ENCODE measurements at regions not wholly inside any gene's neighbourhood (a gene's known extent, or its start where the extent isn't known, plus 50 kb on each side); places are given as distances from the start of the nearest gene placed in this dataset.
A peak's percentile ranks its signal among the peaks of the same experiment; 100 is the strongest.

DNA sequence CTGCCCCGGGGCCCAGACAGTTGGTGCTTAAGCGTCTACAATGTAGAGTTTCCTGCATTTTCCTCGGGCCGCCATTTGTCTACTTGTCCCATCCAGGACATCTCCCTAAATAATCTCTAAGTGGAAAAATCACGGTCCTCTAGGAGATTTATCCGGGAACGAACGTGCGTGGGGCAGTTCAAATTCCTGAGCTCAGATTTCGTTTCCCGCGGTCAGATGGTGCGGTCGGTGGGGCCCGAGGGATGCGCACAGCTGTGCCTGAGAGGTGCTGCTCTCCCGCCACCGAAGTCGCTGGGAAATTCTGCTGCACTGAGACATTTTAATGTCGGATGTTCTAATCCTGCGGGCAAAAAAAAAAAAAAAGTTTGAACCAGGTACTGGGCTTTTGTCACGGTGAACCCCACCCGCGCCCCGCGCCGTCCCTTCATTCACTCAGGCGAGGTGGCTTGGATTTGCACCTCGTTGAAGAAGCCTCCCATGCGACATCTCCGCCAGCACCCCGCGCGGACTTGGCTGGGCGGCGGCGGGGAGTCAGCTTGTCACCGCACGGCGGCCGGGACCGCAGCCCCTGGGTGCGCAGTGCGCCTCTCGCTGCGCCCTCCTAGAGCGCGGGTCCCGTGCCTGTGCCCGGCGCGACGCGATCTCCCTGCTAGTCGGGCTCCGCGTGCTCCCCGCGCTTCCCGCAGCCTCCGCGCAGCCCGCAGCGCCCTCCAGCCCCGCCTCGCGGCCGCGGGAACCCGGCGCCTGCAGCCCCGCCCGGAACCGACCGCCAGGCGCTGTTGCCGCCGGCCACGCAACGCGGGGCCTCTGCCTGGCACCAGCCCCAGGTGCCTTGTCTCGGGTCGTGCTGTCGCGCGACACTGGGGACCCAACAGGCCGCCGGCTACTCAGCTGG is 191.9 kb upstream of the TCF4 start:
- 5 to 6% methylated on average over 11 to 30 of the region's 88 CpGs for WGBS, 2 donors
- H3K4me3 ChIP-seq = peak overlapping the region; percentile 48 to 75 (median 52)
- H3K36me3 ChIP-seq = no peaks in the 10 kb centered on the region
- intact Hi-C loops (cut with DNase I) = loop anchor here (10.0 kb wide), 1 partner anchor 365 kb away; no protein-coding TSS in a partner anchor
- no peaks in the 10 kb centered on the region for H3K9me3 ChIP-seq
- peak overlapping the region; percentile 50 to 78 (median 73) for H3K27ac ChIP-seq
- TF ChIP-seq CTCF (IDR thresholded peaks at IDR 0.05) (peak in 4 of 6 experiments; percentile 22 to 59 (median 31)), POLR2A (IDR thresholded peaks at IDR 0.05) (no peak)
- H3K4me1 ChIP-seq = peaks cover 0 to 33% (median 0%) of the 10 kb centered on the region in 3 donors
- no peak for DNase-seq
- H3K27me3 ChIP-seq = peaks cover 0 to 55% (median 0%) of the 10 kb centered on the region in 4 donors

DNA sequence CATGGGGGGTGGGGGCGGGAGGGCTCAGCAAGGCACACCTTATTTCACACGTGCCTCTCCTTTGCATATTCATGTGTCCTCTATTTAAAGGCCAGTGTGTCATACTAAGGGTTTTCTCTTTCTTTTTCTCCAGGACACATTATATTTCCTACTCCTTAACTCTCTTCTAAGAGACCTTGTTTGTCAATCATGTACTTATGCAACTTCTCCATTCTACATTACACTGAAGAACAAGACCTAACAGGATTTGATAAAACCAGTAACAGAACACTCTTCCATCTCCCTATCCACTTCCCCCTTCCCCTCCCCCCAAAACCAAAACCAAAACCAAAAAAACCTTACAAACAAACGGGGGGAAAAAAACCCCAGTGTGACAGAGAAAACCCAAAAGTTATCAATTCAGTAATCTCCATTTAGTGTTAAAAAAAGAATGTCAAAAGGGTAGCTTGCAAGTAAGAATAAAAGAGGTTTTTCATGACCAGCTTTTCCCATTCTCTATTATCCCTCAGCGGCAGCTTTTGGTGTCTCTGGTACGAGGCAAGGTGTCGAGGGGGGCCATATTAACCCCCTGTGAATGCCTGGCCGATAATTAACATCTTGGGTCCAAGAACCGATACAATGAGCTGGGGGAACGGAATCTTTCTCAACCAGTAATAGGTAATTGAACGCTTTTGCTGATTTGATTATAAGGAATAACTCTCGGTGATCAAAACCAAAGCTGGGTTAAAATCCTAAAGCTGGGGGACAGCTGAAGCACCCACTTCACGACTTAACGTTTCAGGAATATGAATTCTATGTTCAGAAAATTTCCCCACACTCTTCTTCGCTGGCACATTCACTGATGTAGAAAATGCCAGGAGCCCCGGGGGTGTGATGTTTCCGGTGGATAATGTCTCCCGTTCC is 191.0 kb upstream of the TCF4 start:
- peak overlapping the region; percentile 48 to 75 (median 52) for H3K4me3 ChIP-seq
- peaks cover 0 to 33% (median 0%) of the 10 kb centered on the region in 3 donors for H3K4me1 ChIP-seq
- intact Hi-C loops (cut with DNase I) = no loop called here
- no peak for DNase-seq
- H3K9me3 ChIP-seq = no peaks in the 10 kb centered on the region
- 17 to 24% methylated on average over 15 to 16 of the region's 17 CpGs for WGBS, 2 donors
- H3K27ac ChIP-seq = peak overlapping the region; percentile 6 to 78 (median 73)
- H3K27me3 ChIP-seq = peaks cover 0 to 47% (median 0%) of the 10 kb centered on the region in 4 donors
- no peaks in the 10 kb centered on the region for H3K36me3 ChIP-seq
- no peak for TF ChIP-seq POLR2A (IDR thresholded peaks at IDR 0.05)
- no peak for TF ChIP-seq CTCF (IDR thresholded peaks at IDR 0.05)

- 80 to 82% methylated on average over 5 of the region's 5 CpGs for WGBS, 2 donors
- Histone ChIP-seq H3K36me3 (no peaks in the 10 kb centered on the region), H3K9me3 (no peaks in the 10 kb centered on the region), H3K4me3 (no peak overlapping the region), H3K4me1 (peaks cover 0 to 33% (median 0%) of the 10 kb centered on the region in 3 donors), H3K27ac (no peak overlapping the region), H3K27me3 (peaks cover 0 to 42% (median 0%) of the 10 kb centered on the region in 4 donors)
- TF ChIP-seq POLR2A (IDR thresholded peaks at IDR 0.05) (no peak), CTCF (IDR thresholded peaks at IDR 0.05) (no peak)
- DNase-seq = no peak
- intact Hi-C loops (cut with DNase I) = no loop called here
Measured at GRCh38 chr18:55777666-55778304, 189.8 kb upstream of the TCF4 start.

GRCh38 chr18:55775972-55776371 is 188.0 kb upstream of the TCF4 start:
- Histone ChIP-seq H3K36me3 (no peaks in the 10 kb centered on the region), H3K27ac (no peak overlapping the region), H3K4me3 (no peak overlapping the region), H3K9me3 (no peaks in the 10 kb centered on the region), H3K27me3 (peaks cover 0 to 26% (median 0%) of the 10 kb centered on the region in 4 donors), H3K4me1 (peaks cover 0 to 27% (median 0%) of the 10 kb centered on the region in 3 donors)
- 41 to 50% methylated on average over 2 of the region's 2 CpGs for WGBS, 2 donors
- intact Hi-C loops (cut with DNase I) = no loop called here
- TF ChIP-seq POLR2A (IDR thresholded peaks at IDR 0.05) (no peak), CTCF (IDR thresholded peaks at IDR 0.05) (no peak)
- DNase-seq = no peak
